ENCODE measurements at regions not wholly inside any gene's neighbourhood (a gene's known extent, or its start where the extent isn't known, plus 50 kb on each side); places are given as distances from the start of the nearest gene placed in this dataset.

- TF ChIP-seq ZBTB33 (IDR thresholded peaks at IDR 0.05), result no peak
- no peak for TF ChIP-seq SP1 (IDR thresholded peaks at IDR 0.05)
- TF ChIP-seq HNF4A (conservative IDR thresholded peaks at IDR 0.05), result no peak
- no peak for TF ChIP-seq NR2F2 (IDR thresholded peaks at IDR 0.05)
- TF ChIP-seq RAD21 (IDR thresholded peaks at IDR 0.05), result no peak
- no peak for TF ChIP-seq HNF4G (IDR thresholded peaks at IDR 0.05)
- TF ChIP-seq EGR1 (IDR thresholded peaks at IDR 0.05; ENCODE audit: low read depth in 2 of 2), result no peak
- TF ChIP-seq CTCF (IDR thresholded peaks at IDR 0.05; ENCODE audit: low read depth, low read length, missing input control), result no peak
- TF ChIP-seq YY1 (IDR thresholded peaks at IDR 0.05), result no peak
- no peak for TF ChIP-seq MAX (IDR thresholded peaks at IDR 0.05)
- TF ChIP-seq FOXA1 (IDR thresholded peaks at IDR 0.05), result no peak
These were observed 436.2 kb downstream of the MATN1 start (continued) for GRCh38 chr1:30286988-30287839.

- H3K4me3 ChIP-seq (ENCODE audit: low read depth in 1 of 3, low read length in 3 of 3), result no peak overlapping the region
- TF ChIP-seq FOXA2 (IDR thresholded peaks at IDR 0.05) (no peak), HNF4A (conservative IDR thresholded peaks at IDR 0.05) (no peak), HNF4G (IDR thresholded peaks at IDR 0.05) (no peak), REST (IDR thresholded peaks at IDR 0.05) (no peak), RXRA (IDR thresholded peaks at IDR 0.05) (no peak), CTCF (IDR thresholded peaks at IDR 0.05; ENCODE audit: low read depth, low read length, missing input control) (no peak), ATF3 (IDR thresholded peaks at IDR 0.05) (no peak), EGR1 (IDR thresholded peaks at IDR 0.05; ENCODE audit: low read depth in 2 of 2) (no peak), YY1 (IDR thresholded peaks at IDR 0.05) (no peak), GABPA (IDR thresholded peaks at IDR 0.05 in 1 of 2, conservative IDR thresholded peaks at IDR 0.05 in 1 of 2) (no peak), JUND (IDR thresholded peaks at IDR 0.05) (no peak)
- H3K27me3 ChIP-seq (ENCODE audit: control insufficient read depth in 4 of 4, insufficient read depth in 4 of 4, low read length in 3 of 4), result no peaks in the 10 kb centered on the region
- H3K36me3 ChIP-seq (ENCODE audit: control insufficient read depth in 4 of 4, insufficient read depth in 3 of 4, low read depth in 1 of 4, low read length in 3 of 4), result no peaks in the 10 kb centered on the region
- 86% methylated on average over 13 of the region's 13 CpGs for WGBS
- peak; percentile 29 for DNase-seq (ENCODE audit: low spot score)
- H3K4me1 ChIP-seq (ENCODE audit: control insufficient read depth in 4 of 4, insufficient read depth in 4 of 4, low read length in 3 of 4), result no peaks in the 10 kb centered on the region
- no peaks in the 10 kb centered on the region for H3K9me3 ChIP-seq (ENCODE audit: control insufficient read depth in 4 of 4, low read length in 3 of 4)
- no peak overlapping the region for H3K27ac ChIP-seq (ENCODE audit: low read depth in 1 of 2, low read length in 2 of 2)
- H3K9ac ChIP-seq (ENCODE audit: low read depth in 1 of 2, low read length in 2 of 2), result no peak overlapping the region
These were observed 437.0 kb downstream of the MATN1 start for GRCh38 chr1:30286241-30286987.
